WTC11 (cell line): ENCODE measurements at regions not wholly inside any gene's neighbourhood (a gene's known extent, or its start where the extent isn't known, plus 50 kb on each side); places are given as distances from the start of the nearest gene placed in this dataset.

ENCODE experiments used
- CTCF ChIP-seq: fragments of 200-600 bp; IDR thresholded peaks from 2 replicates; pipeline ENCODE4 v1.8.0; 2022; ENCODE audit warnings: antibody characterized with exemption
- E2F4 ChIP-seq: sonication (generic); formaldehyde crosslinking; IDR thresholded peaks from 2 replicates; pipeline ENCODE4 v1.8.1; 2022; ENCODE audit warnings: low read depth, mild to moderate bottlenecking, moderate library complexity, missing genetic modification reagents, borderline replicate concordance
- ELF4 ChIP-seq: sonication (generic); formaldehyde crosslinking; IDR thresholded peaks from 2 replicates; pipeline ENCODE4 v1.8.1; 2022; ENCODE audit warnings: low read depth, mild to moderate bottlenecking, moderate library complexity, missing genetic modification reagents
- EMX1 ChIP-seq: fragments of 250-450 bp; sonication (Bioruptor Pico); IDR thresholded peaks from 2 replicates; pipeline ENCODE4 v1.8.0; 2021; ENCODE audit warnings: mild to moderate bottlenecking
- GABPB1 ChIP-seq: sonication (generic); formaldehyde crosslinking; IDR thresholded peaks from 2 replicates; pipeline ENCODE4 v1.8.1; 2023; ENCODE audit warnings: mild to moderate bottlenecking, missing genetic modification reagents
- MAX ChIP-seq: sonication (generic); formaldehyde crosslinking; IDR thresholded peaks from 2 replicates; pipeline ENCODE4 v1.8.0; 2022; ENCODE audit warnings: mild to moderate bottlenecking, missing genetic modification reagents
- RELA ChIP-seq: sonication (generic); formaldehyde crosslinking; IDR thresholded peaks from 2 replicates; pipeline ENCODE4 v1.8.1; 2022; ENCODE audit warnings: missing genetic modification reagents, mild to moderate bottlenecking, borderline replicate concordance
- TP53 ChIP-seq: sonication (generic); formaldehyde crosslinking; IDR thresholded peaks from 2 replicates; pipeline ENCODE4 v1.8.1; 2023; ENCODE audit warnings: mild to moderate bottlenecking, missing genetic modification reagents
- ZNF121 ChIP-seq: sonication (generic); formaldehyde crosslinking; IDR thresholded peaks from 2 replicates; pipeline ENCODE4 v1.8.0; 2023; ENCODE audit warnings: missing genetic modification reagents

GRCh38 chr3:117846238-117846637, 1136.7 kb downstream of the TUSC7 start:
- TF ChIP-seq CTCF = no peak
- TF ChIP-seq EMX1 (CRISPR knock-in tag) = no peak
- no peak for TF ChIP-seq TP53
- no peak for TF ChIP-seq GABPB1 (CRISPR knock-in tag)
- TF ChIP-seq MAX (CRISPR knock-in tag) = no peak
- no peak for TF ChIP-seq RELA (CRISPR knock-in tag)
- no peak for TF ChIP-seq ELF4 (CRISPR knock-in tag)
- no peak for TF ChIP-seq ZNF121
- no peak for TF ChIP-seq E2F4 (CRISPR knock-in tag)
